Glomerular endothelial cell (primary cell): ENCODE measurements at regions not wholly inside any gene's neighbourhood (a gene's known extent, or its start where the extent isn't known, plus 50 kb on each side); places are given as distances from the start of the nearest gene placed in this dataset.
"Not testable (repeated sequence)": the region's sequence is repeated elsewhere in the genome, so short reads cannot be mapped to it uniquely, and the experiment has no call there.

Source experiments
- DNase-seq: peaks from one replicate; pipeline ENCODE4 v3.0.0-alpha.2; 2011; ENCODE audit warnings: low read depth, low spot score; ENCODE audit errors: extremely low read depth

- no peak for DNase-seq
Observed at GRCh38 chr5:144731786-144732185, 561.1 kb downstream of the KCTD16 start.

- no peak for DNase-seq
Observed at GRCh38 chr5:144712090-144712489, 541.4 kb downstream of the KCTD16 start.

- DNase-seq: no peak
Observed at GRCh38 chr5:144711172-144711571, 540.5 kb downstream of the KCTD16 start.

DNA sequence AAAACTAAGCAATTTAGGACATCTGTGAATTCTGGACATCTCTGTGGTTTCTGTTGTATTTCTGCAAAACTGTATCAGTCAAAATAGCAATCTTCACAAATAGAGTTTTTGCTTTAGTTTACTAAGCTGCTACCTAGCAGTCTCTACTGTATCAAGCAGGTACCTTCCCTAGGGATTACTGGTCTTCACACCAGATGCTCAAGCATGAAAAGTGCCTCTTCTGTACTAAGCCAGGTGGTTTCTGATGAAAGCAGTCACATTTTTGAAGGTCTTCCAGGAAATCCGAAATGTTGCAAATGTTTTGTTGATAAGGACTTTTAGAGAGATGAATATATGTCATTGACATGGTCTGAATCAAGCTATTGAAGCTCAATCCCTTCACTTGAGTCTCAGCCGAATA lies 540.0 kb downstream of the KCTD16 start:
- DNase-seq: no peak

GRCh38 chr5:144703776-144704175 lies 533.1 kb downstream of the KCTD16 start:
- no peak for DNase-seq

- no peak for DNase-seq
Observed at GRCh38 chr5:144698484-144698883, 527.8 kb downstream of the KCTD16 start.

DNA sequence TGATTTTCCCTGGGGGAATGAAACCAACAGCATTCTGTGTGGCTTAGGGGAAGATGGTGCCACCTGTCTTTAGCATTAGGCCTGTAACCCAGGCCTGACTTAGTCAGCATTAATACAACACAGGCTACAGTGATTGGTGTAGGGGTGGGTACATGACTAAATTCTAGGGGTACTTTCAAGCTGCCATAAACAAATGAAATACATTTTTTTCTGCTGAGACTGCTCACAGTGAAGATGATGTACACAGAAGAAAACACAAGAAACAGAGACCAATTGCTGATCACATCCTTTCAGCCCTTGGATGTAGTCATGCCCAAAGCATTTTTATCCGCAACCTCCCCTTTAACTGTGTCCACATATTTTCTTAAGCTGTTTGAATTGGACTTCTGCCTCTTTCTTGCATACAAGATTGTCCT lies 527.2 kb downstream of the KCTD16 start:
- DNase-seq: no peak

DNA sequence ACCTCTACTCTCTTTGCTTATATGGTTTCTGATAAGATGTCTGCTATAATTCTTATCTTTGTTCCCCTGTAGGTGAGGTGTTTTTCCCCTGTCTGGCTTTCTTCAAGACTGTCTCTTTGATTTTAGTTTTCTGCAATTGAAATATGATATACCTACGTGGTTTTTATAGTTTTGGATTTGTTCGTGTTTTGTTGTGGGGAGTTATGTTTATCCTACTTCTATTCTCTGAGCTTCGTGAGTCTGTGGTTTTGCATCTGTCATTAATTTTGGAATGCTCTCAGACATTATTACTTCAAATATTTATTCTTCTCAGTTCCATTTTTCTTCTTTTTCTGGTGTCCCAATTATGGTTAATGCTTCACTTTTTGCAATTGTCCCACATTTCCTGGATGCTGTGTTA lies 521.3 kb downstream of the KCTD16 start:
- no peak for DNase-seq

DNA sequence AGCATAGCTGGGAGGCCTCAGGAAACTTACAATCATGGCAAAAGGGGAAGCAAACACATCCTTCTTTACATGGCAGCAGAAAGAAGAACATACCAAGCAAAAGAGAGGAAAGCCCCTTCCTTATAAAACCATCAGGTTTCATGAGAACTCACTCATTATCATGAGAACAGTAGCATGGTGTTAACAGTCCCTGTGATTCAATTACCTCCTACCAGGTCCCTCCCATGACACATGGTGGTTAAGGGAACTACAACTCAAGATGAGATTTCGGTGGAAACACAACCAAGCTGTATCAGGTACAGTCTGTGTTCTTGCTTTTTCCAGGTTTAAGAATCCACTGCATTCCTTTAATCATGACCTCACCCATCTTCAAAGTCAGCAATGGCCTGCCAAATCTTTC lies 514.2 kb downstream of the KCTD16 start:
- no peak for DNase-seq

GRCh38 chr5:144680711-144681110 lies 510.0 kb downstream of the KCTD16 start:
- DNase-seq: no peak

DNA sequence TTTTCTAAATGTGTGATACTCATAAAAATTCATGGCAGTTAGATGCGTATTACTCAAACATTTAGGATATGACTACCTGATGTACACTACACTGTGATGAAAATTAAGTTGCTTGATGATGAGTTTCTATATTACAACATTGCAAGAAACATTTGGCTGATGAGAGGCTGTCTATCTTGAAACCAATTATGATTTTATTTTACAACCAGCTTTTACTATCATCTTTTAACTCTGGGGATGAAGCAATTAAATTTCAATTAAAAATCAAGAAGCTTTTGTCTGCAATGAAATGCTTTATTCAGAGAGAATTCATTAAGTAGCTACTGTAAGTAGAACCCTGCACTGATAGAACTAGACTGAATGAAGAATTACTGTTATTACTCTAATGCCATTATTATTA lies 500.4 kb downstream of the KCTD16 start:
- DNase-seq: no peak

GRCh38 chr5:144659634-144660227 lies 489.1 kb downstream of the KCTD16 start:
- no peak for DNase-seq

GRCh38 chr5:144644317-144644716 lies 473.6 kb downstream of the KCTD16 start:
- no peak for DNase-seq

DNA sequence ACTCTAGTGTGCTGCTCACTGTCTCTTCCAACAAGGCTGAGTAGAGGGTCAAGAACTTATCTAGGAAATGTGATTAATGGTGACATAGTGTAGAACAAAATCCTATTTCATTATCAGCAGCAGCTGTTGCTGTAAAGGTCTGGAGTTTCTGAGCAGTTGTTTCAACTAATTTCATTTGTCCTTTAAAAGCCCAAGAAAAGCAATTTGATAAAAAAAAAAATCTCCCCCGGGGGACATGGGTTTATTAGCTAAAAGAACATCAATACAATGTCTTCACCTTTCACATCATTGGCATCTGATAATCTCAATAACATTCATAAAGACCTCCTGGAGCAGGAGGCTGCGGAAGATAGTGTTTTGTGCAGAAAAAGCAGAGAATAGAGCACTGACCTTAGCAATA lies 468.1 kb downstream of the KCTD16 start:
- no peak for DNase-seq

GRCh38 chr5:144634138-144634537 lies 463.5 kb downstream of the KCTD16 start:
- DNase-seq: no peak

DNA sequence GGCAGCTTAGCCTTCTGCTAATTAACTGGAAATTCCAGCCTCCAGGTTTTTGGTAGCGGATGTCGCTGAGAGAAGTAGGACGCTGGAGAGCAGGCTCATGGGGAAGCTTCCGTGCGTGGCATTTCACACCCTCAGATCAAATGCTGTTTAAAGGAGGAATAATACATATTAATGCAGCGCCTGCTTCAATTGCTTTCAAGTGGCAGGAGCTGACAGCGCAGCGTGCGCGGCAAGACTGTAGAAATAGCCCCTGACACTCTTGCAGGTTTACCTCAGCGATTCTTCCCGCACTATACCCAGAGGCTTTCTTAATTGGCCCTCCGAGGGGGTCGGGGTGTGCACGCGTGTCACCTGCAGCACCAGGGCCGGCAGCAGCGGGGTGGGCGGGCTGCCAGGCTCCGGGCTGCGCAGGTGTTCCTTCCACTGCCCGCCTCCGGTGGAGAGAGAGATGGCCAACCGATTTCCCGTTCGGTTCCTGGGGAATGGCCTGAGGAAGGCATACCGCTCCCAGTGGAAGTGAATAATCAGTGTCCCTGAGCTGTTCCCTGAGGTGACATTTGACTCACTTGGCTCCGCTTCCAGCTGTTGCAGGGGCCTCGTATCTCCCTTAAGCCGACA lies 427.9 kb downstream of the KCTD16 start:
- DNase-seq: no peak

GRCh38 chr5:144596517-144596916 lies 425.8 kb downstream of the KCTD16 start:
- DNase-seq: no peak

- no peak for DNase-seq
Observed at GRCh38 chr5:144594919-144595318, 424.2 kb downstream of the KCTD16 start.

- not testable (repeated sequence) for DNase-seq
Observed at GRCh38 chr5:144594234-144594633, 423.6 kb downstream of the KCTD16 start.

DNA sequence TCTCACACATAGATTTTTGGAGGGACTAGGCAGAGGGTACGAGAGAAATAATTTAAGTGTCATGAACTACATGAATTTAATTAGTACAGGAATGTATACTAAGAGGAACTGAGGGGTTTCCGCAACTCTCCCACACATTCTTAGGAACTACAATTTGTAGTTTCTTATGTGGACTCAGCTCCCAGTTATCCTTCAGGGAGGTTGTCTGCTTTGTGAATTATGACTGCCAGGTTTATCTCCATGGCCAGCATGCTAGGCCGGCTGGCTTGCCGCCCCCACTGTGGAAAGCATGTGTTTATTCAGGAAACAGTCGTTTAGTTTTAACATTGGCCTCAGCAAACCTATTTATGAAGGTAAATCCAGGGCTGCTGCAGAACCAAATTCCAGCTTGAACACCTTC lies 415.0 kb downstream of the KCTD16 start:
- DNase-seq: no peak

- no peak for DNase-seq
Observed at GRCh38 chr5:144583541-144584449, 413.1 kb downstream of the KCTD16 start.

GRCh38 chr5:144582066-144582465 lies 411.4 kb downstream of the KCTD16 start:
- no peak for DNase-seq
